ENCODE measurements at regions not wholly inside any gene's neighbourhood (a gene's known extent, or its start where the extent isn't known, plus 50 kb on each side); places are given as distances from the start of the nearest gene placed in this dataset.

- Histone ChIP-seq H3F3A (ENCODE audit: control insufficient read depth, insufficient read depth) (no peaks in the 10 kb centered on the region), H3K36me3 (ENCODE audit: control insufficient read depth, low read length) (no peaks in the 10 kb centered on the region), H3K79me2 (ENCODE audit: control insufficient read depth, low read length) (no peaks in the 10 kb centered on the region), H3K4me2 (ENCODE audit: low read length) (no peak overlapping the region), H3K4me3 (ENCODE audit: low read length) (no peak overlapping the region), H3K27ac (ENCODE audit: low read depth, low read length) (no peak overlapping the region), H3K9me2 (replicated peaks; ENCODE audit: control insufficient read depth, low read length) (no peaks in the 10 kb centered on the region), H3K9me3 (ENCODE audit: control insufficient read depth, insufficient read depth, low read length) (no peaks in the 10 kb centered on the region), H3K4me1 (ENCODE audit: control insufficient read depth, low read length) (peaks cover 8% of the 10 kb centered on the region), H4K20me1 (ENCODE audit: control insufficient read depth, insufficient read depth, low read depth, low read length) (no peaks in the 10 kb centered on the region), H3K27me3 (ENCODE audit: control insufficient read depth, low read length) (no peaks in the 10 kb centered on the region; the same call in 1 of the 2 replicates)
- TF ChIP-seq CTCF (IDR thresholded peaks at IDR 0.05; ENCODE audit: low read depth, low read length, poor library complexity, severe bottlenecking) (no peak), EZH2phosphoT487 (IDR thresholded peaks at IDR 0.05; ENCODE audit: borderline replicate concordance, low read length) (no peak)
Observed at GRCh38 chr2:217396165-217396564, 536.3 kb upstream of the TNP1 start.

DNA sequence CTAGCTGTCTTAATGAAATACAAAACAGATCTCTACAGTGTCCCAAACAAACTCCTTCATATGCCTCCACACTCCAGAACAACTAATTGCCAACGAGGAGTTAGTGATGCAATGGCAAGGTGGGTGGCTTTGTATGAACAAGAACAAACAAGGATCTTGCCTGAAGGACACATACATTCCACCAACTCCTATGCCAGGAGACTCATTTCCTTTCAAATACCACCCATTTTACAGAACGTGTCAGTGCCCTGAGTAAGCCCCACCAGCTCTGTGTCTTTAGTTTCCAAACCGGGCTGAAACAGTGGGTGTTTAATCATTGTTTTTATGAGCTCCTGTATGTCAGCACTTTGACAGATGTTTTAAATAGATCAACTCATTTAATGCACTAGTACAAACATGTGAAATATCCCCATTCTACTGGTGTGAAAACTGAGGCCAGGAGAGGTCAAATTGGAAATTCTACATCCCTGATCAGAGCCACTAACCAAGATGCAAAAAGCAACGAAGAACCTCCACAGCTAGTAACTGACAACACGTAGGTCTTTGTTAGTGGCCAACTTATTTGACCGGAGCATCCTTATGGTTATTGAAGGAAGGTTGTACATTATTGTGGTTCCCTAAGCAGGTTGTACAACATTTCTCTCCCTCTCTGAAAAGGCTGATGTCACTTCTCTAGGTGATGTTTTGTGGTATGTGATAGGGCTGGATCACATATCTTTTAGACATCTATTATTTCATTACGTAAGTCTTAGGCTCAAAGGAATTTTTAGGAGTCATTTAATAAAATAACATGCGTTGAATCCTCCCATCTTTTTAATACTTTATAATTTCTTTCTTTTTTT is 534.9 kb upstream of the TNP1 start:
- no peak overlapping the region for H3K27ac ChIP-seq (ENCODE audit: low read depth, low read length)
- no peaks in the 10 kb centered on the region for H3F3A ChIP-seq (ENCODE audit: control insufficient read depth, insufficient read depth)

DNA sequence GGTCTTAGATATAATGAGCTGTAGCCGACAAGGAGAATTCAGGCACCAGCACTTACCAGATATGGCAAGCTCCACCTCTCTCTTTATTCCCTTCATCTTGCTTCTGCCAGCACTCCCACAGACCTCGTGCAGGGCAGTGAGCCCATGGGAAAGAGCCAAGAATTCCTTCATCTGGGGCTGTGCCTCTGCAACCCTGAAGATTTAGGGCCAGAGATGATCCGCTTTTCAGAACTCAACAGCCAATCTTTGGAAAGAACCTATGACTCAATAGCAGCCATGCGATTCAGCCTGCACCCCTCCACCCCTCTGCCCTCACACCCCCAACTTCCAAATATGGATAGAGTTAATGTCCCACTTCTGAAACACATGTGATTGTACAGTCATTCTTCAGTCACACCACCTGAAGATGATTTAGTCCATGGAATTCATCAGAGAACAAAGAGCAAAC is 533.7 kb upstream of the TNP1 start:
- H3K36me3 ChIP-seq (ENCODE audit: control insufficient read depth, low read length): no peaks in the 10 kb centered on the region
- no peak overlapping the region for H3K4me2 ChIP-seq (ENCODE audit: low read length)
- H3K4me3 ChIP-seq (ENCODE audit: low read length): no peak overlapping the region
- no peaks in the 10 kb centered on the region for H3K79me2 ChIP-seq (ENCODE audit: control insufficient read depth, low read length)
- 0 out of 2 replicates have a peak, but pooled peaks cover 6% of the 10 kb centered on the region for H3K9me3 ChIP-seq (ENCODE audit: control insufficient read depth, insufficient read depth, low read length)
- TF ChIP-seq CTCF (IDR thresholded peaks at IDR 0.05; ENCODE audit: low read depth, low read length, poor library complexity, severe bottlenecking) (no peak), EZH2phosphoT487 (IDR thresholded peaks at IDR 0.05; ENCODE audit: borderline replicate concordance, low read length) (no peak)
- peaks cover 2% of the 10 kb centered on the region for H3K4me1 ChIP-seq (ENCODE audit: control insufficient read depth, low read length)
- H3K27me3 ChIP-seq (ENCODE audit: control insufficient read depth, low read length): no peaks in the 10 kb centered on the region; the same call in 1 of the 2 replicates
- no peaks in the 10 kb centered on the region for H3K9me2 ChIP-seq (replicated peaks; ENCODE audit: control insufficient read depth, low read length)
- no peaks in the 10 kb centered on the region for H3F3A ChIP-seq (ENCODE audit: control insufficient read depth, insufficient read depth)
- H4K20me1 ChIP-seq (ENCODE audit: control insufficient read depth, insufficient read depth, low read depth, low read length): no peaks in the 10 kb centered on the region
- no peak overlapping the region for H3K27ac ChIP-seq (ENCODE audit: low read depth, low read length)

More for the DNA sequence above, 534.9 kb upstream of the TNP1 start:
- H3K27me3 ChIP-seq (ENCODE audit: control insufficient read depth, low read length): no peaks in the 10 kb centered on the region; the same call in 1 of the 2 replicates
- no peak for TF ChIP-seq EZH2phosphoT487 (IDR thresholded peaks at IDR 0.05; ENCODE audit: borderline replicate concordance, low read length)
- H3K9me3 ChIP-seq (ENCODE audit: control insufficient read depth, insufficient read depth, low read length): 0 out of 2 replicates have a peak, but pooled peaks cover 6% of the 10 kb centered on the region
- no peak overlapping the region for H3K4me2 ChIP-seq (ENCODE audit: low read length)
- no peaks in the 10 kb centered on the region for H3K36me3 ChIP-seq (ENCODE audit: control insufficient read depth, low read length)
- no peaks in the 10 kb centered on the region for H3K79me2 ChIP-seq (ENCODE audit: control insufficient read depth, low read length)
- H3K4me3 ChIP-seq (ENCODE audit: low read length): no peak overlapping the region
- H3K9me2 ChIP-seq (replicated peaks; ENCODE audit: control insufficient read depth, low read length): no peaks in the 10 kb centered on the region
- H4K20me1 ChIP-seq (ENCODE audit: control insufficient read depth, insufficient read depth, low read depth, low read length): no peaks in the 10 kb centered on the region
- peaks cover 8% of the 10 kb centered on the region for H3K4me1 ChIP-seq (ENCODE audit: control insufficient read depth, low read length)

All from DOHH2 (cell line).